GM23338 (cell line): ENCODE measurements at regions not wholly inside any gene's neighbourhood (a gene's known extent, or its start where the extent isn't known, plus 50 kb on each side); places are given as distances from the start of the nearest gene placed in this dataset.

Experiments
- ATAC-seq: fragments of 200-7000 bp; cut with Tn5 transposase; 3 replicates; pipeline ENCODE4 v1.9.1; 2020
- DNase-seq: peaks from one replicate; pipeline ENCODE4 v3.0.0-alpha.2; 2015; ENCODE audit warnings: low spot score
- H2AFZ ChIP-seq: fragments of 200-600 bp; sonication (generic); 2 replicates; pipeline ENCODE4 v1.8.0; 2016; ENCODE audit warnings: antibody characterized with exemption, mild to moderate bottlenecking, moderate library complexity
- H3F3A ChIP-seq: fragments of 200-600 bp; sonication (generic); replicated peaks from 2 replicates; pipeline ENCODE4 v1.8.0; 2017; ENCODE audit warnings: antibody characterized with exemption, mixed run types, low read depth
- H3K27ac ChIP-seq: fragments of 200-600 bp; sonication (generic); 2 replicates; pipeline ENCODE4 v1.6.1; 2016; ENCODE audit warnings: low read depth
- H3K27me3 ChIP-seq: fragments of 200-600 bp; sonication (generic); 2 replicates; pipeline ENCODE4 v1.8.0; 2016; ENCODE audit warnings: mild to moderate bottlenecking, mixed run types, moderate library complexity; ENCODE audit not compliant: insufficient read depth
- H3K36me3 ChIP-seq: fragments of 200-600 bp; sonication (generic); 2 replicates; pipeline ENCODE4 v1.8.0; 2016; ENCODE audit warnings: mild to moderate bottlenecking; ENCODE audit not compliant: insufficient read depth
- H3K4me1 ChIP-seq: fragments of 200-600 bp; sonication (generic); 2 replicates; pipeline ENCODE4 v1.8.0; 2016; ENCODE audit warnings: mild to moderate bottlenecking, moderate library complexity; ENCODE audit not compliant: insufficient read depth
- H3K4me2 ChIP-seq: fragments of 200-600 bp; sonication (generic); 2 replicates; pipeline ENCODE4 v1.7.1; 2017; ENCODE audit warnings: mixed run types
- H3K4me3 ChIP-seq: fragments of 200-600 bp; sonication (generic); 2 replicates; pipeline ENCODE4 v1.6.1; 2016; ENCODE audit warnings: mixed run types
- H3K79me2 ChIP-seq: fragments of 200-600 bp; sonication (generic); replicated peaks from 2 replicates; pipeline ENCODE4 v1.8.0; 2017; ENCODE audit warnings: mild to moderate bottlenecking; ENCODE audit not compliant: insufficient read depth
- H3K9me2 ChIP-seq: fragments of 200-600 bp; sonication (generic); 2 replicates; pipeline ENCODE4 v1.8.0; 2017; ENCODE audit not compliant: insufficient read depth
- H4K20me1 ChIP-seq: fragments of 200-600 bp; sonication (generic); replicated peaks from 2 replicates; pipeline ENCODE4 v1.8.0; 2017; ENCODE audit warnings: mild to moderate bottlenecking; ENCODE audit not compliant: insufficient read depth
- H3K27ac Mint-ChIP-seq: 2 replicates; pipeline ENCODE4 v1.8.0; 2020; ENCODE audit warnings: inconsistent platforms, mild to moderate bottlenecking, moderate library complexity, mixed read lengths
- H3K27me3 Mint-ChIP-seq: 3 replicates; pipeline ENCODE4 v1.8.0; 2022; ENCODE audit warnings: low read depth, mild to moderate bottlenecking, moderate library complexity, mixed read lengths, inconsistent platforms; ENCODE audit not compliant: insufficient read depth, poor library complexity
- H3K36me3 Mint-ChIP-seq: 3 replicates; pipeline ENCODE4 v1.8.0; 2021; ENCODE audit warnings: low read depth, mild to moderate bottlenecking, inconsistent platforms, moderate library complexity, mixed read lengths
- H3K4me1 Mint-ChIP-seq: 3 replicates; pipeline ENCODE4 v1.8.0; 2020; ENCODE audit warnings: mild to moderate bottlenecking, inconsistent platforms, mixed read lengths
- H3K4me3 Mint-ChIP-seq: 3 replicates; pipeline ENCODE4 v1.8.0; 2021; ENCODE audit warnings: moderate library complexity, mild to moderate bottlenecking, inconsistent platforms, mixed read lengths
- H3K9me3 Mint-ChIP-seq: 3 replicates; pipeline ENCODE4 v1.8.0; 2020; ENCODE audit warnings: moderate library complexity, mild to moderate bottlenecking, inconsistent platforms, mixed read lengths
- CREB1 ChIP-seq: fragments of 250-450 bp; sonication (Bioruptor Pico); IDR thresholded peaks from 2 replicates; pipeline ENCODE4 v1.5.0; 2020; ENCODE audit warnings: low read depth, mild to moderate bottlenecking, moderate library complexity
- EZH2 ChIP-seq: fragments of 200-600 bp; sonication (generic); IDR thresholded peaks from one replicate; pipeline ENCODE4 v1.8.0; 2017; ENCODE audit warnings: antibody characterized with exemption, mild to moderate bottlenecking, low read depth; ENCODE audit not compliant: unreplicated experiment
- EZH2phosphoT487 ChIP-seq: fragments of 200-600 bp; sonication (generic); IDR thresholded peaks from one replicate; pipeline ENCODE4 v1.8.1; 2018; ENCODE audit warnings: antibody characterized with exemption; ENCODE audit not compliant: unreplicated experiment
- JUNB ChIP-seq: IDR thresholded peaks from one replicate; pipeline ENCODE4 v1.6.1; 2016; ENCODE audit warnings: antibody characterized with exemption; ENCODE audit not compliant: unreplicated experiment
- NANOG ChIP-seq: IDR thresholded peaks from 2 replicates; pipeline ENCODE4 v1.6.1; 2016; ENCODE audit warnings: antibody characterized with exemption, borderline replicate concordance
- POLR2AphosphoS5 ChIP-seq: IDR thresholded peaks from 2 replicates; pipeline ENCODE4 v1.6.1; 2016; ENCODE audit warnings: antibody characterized with exemption, low read depth
- STAT1 ChIP-seq: IDR thresholded peaks from one replicate; pipeline ENCODE4 v1.6.1; 2016; ENCODE audit warnings: antibody characterized with exemption; ENCODE audit not compliant: unreplicated experiment
- ZNF114 ChIP-seq: fragments of 250-450 bp; sonication (Bioruptor Pico); IDR thresholded peaks from 2 replicates; pipeline ENCODE4 v1.5.0; 2020; ENCODE audit warnings: mild to moderate bottlenecking, moderate library complexity
- ZNF331 ChIP-seq: fragments of 250-450 bp; sonication (Bioruptor Pico); IDR thresholded peaks from 2 replicates; pipeline ENCODE4 v1.5.0; 2020; ENCODE audit warnings: low read depth, mild to moderate bottlenecking, moderate library complexity
- TF ChIP-seq, protein P1 (sequence below): IDR thresholded peaks from one replicate; pipeline ENCODE4 v1.6.1; 2018; ENCODE audit warnings: antibody characterized with exemption; ENCODE audit not compliant: unreplicated experiment
- TF ChIP-seq, protein P2 (sequence below): fragments of 250-450 bp; sonication (Bioruptor Pico); IDR thresholded peaks from 2 replicates; pipeline ENCODE4 v1.5.0; 2020; ENCODE audit warnings: mild to moderate bottlenecking, moderate library complexity
- TF ChIP-seq, protein P3 (sequence below), 2 experiments: fragments of 200-600 bp in 1 of 2; sonication (generic) in 1 of 2; conservative IDR thresholded peaks; 2 replicates each; pipeline versions ENCODE4 v1.5.1 to v1.6.1; 2016 to 2017; ENCODE audit warnings: antibody characterized with exemption in 2 of 2, low read depth in 2 of 2, mild to moderate bottlenecking in 2 of 2, moderate library complexity in 1 of 2
- TF ChIP-seq, protein P4 (sequence below): IDR thresholded peaks from 2 replicates; pipeline ENCODE4 v1.6.1; 2016; ENCODE audit warnings: antibody characterized with exemption

DNA sequence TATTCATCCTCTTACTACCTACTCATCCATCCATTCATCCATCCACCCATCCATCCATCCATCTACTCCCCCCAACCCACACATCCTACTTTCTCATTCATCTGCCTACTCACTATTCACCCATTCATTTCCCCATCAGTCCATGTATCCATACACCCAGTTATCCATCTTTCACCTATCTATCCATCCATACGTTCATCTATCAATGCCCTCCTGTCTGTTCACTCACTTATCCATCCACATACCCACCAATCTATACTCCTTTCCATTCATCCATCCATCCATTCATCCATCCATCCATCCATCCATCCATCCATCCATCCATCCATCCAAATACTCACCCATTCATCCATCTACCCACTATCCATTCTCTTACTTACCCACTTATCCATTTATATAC is 117.8 kb upstream of the LHX5 start:
- H3K4me3 Mint-ChIP-seq, result no peak overlapping the region
- H3K36me3 Mint-ChIP-seq, result no peaks in the 10 kb centered on the region
- Histone ChIP-seq H3K79me2 (0 out of 2 replicates have a peak, but pooled peaks cover 2% of the 10 kb centered on the region), H3K27me3 (peaks cover 21% of the 10 kb centered on the region), H3K36me3 (no peaks in the 10 kb centered on the region), H4K20me1 (no peaks in the 10 kb centered on the region), H3K9me2 (peaks cover 11% of the 10 kb centered on the region), H3K4me2 (no peak overlapping the region), H3K27ac (no peak overlapping the region), H3F3A (peaks cover 5% of the 10 kb centered on the region; the same call in 1 of the 2 replicates), H3K4me3 (no peak overlapping the region), H3K4me1 (peaks cover 31% of the 10 kb centered on the region), H2AFZ (no peak overlapping the region)
- H3K9me3 Mint-ChIP-seq, result no peaks in the 10 kb centered on the region; the same call in 1 of the 3 replicates
- ATAC-seq (no peak), DNase-seq (no peak)
- peaks cover 26% of the 10 kb centered on the region for H3K4me1 Mint-ChIP-seq
- peaks cover 20% of the 10 kb centered on the region for H3K27me3 Mint-ChIP-seq
- no peak for TF ChIP-seq JUNB
- TF ChIP-seq CREB1 (CRISPR knock-in tag), result no peak
- TF ChIP-seq, protein P1, sequence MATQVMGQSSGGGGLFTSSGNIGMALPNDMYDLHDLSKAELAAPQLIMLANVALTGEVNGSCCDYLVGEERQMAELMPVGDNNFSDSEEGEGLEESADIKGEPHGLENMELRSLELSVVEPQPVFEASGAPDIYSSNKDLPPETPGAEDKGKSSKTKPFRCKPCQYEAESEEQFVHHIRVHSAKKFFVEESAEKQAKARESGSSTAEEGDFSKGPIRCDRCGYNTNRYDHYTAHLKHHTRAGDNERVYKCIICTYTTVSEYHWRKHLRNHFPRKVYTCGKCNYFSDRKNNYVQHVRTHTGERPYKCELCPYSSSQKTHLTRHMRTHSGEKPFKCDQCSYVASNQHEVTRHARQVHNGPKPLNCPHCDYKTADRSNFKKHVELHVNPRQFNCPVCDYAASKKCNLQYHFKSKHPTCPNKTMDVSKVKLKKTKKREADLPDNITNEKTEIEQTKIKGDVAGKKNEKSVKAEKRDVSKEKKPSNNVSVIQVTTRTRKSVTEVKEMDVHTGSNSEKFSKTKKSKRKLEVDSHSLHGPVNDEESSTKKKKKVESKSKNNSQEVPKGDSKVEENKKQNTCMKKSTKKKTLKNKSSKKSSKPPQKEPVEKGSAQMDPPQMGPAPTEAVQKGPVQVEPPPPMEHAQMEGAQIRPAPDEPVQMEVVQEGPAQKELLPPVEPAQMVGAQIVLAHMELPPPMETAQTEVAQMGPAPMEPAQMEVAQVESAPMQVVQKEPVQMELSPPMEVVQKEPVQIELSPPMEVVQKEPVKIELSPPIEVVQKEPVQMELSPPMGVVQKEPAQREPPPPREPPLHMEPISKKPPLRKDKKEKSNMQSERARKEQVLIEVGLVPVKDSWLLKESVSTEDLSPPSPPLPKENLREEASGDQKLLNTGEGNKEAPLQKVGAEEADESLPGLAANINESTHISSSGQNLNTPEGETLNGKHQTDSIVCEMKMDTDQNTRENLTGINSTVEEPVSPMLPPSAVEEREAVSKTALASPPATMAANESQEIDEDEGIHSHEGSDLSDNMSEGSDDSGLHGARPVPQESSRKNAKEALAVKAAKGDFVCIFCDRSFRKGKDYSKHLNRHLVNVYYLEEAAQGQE, result no peak
- no peak for TF ChIP-seq EZH2
- TF ChIP-seq, protein P2, sequence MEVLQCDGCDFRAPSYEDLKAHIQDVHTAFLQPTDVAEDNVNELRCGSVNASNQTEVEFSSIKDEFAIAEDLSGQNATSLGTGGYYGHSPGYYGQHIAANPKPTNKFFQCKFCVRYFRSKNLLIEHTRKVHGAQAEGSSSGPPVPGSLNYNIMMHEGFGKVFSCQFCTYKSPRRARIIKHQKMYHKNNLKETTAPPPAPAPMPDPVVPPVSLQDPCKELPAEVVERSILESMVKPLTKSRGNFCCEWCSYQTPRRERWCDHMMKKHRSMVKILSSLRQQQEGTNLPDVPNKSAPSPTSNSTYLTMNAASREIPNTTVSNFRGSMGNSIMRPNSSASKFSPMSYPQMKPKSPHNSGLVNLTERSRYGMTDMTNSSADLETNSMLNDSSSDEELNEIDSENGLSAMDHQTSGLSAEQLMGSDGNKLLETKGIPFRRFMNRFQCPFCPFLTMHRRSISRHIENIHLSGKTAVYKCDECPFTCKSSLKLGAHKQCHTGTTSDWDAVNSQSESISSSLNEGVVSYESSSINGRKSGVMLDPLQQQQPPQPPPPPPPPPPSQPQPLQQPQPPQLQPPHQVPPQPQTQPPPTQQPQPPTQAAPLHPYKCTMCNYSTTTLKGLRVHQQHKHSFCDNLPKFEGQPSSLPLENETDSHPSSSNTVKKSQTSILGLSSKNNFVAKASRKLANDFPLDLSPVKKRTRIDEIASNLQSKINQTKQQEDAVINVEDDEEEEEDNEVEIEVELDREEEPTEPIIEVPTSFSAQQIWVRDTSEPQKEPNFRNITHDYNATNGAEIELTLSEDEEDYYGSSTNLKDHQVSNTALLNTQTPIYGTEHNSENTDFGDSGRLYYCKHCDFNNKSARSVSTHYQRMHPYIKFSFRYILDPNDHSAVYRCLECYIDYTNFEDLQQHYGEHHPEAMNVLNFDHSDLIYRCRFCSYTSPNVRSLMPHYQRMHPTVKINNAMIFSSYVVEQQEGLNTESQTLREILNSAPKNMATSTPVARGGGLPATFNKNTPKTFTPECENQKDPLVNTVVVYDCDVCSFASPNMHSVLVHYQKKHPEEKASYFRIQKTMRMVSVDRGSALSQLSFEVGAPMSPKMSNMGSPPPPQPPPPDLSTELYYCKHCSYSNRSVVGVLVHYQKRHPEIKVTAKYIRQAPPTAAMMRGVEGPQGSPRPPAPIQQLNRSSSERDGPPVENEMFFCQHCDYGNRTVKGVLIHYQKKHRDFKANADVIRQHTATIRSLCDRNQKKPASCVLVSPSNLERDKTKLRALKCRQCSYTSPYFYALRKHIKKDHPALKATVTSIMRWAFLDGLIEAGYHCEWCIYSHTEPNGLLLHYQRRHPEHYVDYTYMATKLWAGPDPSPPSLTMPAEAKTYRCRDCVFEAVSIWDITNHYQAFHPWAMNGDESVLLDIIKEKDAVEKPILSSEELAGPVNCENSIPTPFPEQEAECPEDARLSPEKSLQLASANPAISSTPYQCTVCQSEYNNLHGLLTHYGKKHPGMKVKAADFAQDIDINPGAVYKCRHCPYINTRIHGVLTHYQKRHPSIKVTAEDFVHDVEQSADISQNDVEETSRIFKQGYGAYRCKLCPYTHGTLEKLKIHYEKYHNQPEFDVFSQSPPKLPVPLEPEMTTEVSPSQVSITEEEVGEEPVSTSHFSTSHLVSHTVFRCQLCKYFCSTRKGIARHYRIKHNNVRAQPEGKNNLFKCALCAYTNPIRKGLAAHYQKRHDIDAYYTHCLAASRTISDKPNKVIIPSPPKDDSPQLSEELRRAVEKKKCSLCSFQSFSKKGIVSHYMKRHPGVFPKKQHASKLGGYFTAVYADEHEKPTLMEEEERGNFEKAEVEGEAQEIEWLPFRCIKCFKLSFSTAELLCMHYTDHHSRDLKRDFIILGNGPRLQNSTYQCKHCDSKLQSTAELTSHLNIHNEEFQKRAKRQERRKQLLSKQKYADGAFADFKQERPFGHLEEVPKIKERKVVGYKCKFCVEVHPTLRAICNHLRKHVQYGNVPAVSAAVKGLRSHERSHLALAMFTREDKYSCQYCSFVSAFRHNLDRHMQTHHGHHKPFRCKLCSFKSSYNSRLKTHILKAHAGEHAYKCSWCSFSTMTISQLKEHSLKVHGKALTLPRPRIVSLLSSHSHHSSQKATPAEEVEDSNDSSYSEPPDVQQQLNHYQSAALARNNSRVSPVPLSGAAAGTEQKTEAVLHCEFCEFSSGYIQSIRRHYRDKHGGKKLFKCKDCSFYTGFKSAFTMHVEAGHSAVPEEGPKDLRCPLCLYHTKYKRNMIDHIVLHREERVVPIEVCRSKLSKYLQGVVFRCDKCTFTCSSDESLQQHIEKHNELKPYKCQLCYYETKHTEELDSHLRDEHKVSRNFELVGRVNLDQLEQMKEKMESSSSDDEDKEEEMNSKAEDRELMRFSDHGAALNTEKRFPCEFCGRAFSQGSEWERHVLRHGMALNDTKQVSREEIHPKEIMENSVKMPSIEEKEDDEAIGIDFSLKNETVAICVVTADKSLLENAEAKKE, result no peak
- no peak for TF ChIP-seq EZH2phosphoT487
- TF ChIP-seq, protein P3, sequence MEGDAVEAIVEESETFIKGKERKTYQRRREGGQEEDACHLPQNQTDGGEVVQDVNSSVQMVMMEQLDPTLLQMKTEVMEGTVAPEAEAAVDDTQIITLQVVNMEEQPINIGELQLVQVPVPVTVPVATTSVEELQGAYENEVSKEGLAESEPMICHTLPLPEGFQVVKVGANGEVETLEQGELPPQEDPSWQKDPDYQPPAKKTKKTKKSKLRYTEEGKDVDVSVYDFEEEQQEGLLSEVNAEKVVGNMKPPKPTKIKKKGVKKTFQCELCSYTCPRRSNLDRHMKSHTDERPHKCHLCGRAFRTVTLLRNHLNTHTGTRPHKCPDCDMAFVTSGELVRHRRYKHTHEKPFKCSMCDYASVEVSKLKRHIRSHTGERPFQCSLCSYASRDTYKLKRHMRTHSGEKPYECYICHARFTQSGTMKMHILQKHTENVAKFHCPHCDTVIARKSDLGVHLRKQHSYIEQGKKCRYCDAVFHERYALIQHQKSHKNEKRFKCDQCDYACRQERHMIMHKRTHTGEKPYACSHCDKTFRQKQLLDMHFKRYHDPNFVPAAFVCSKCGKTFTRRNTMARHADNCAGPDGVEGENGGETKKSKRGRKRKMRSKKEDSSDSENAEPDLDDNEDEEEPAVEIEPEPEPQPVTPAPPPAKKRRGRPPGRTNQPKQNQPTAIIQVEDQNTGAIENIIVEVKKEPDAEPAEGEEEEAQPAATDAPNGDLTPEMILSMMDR (conservative IDR thresholded peaks at IDR 0.05; ENCODE audit: low read depth in 2 of 2), result no peak
- no peak for TF ChIP-seq ZNF331 (CRISPR knock-in tag)
- TF ChIP-seq STAT1, result no peak
- TF ChIP-seq ZNF114 (CRISPR knock-in tag), result no peak
- TF ChIP-seq NANOG, result no peak
- TF ChIP-seq POLR2AphosphoS5, result no peak
- TF ChIP-seq, protein P4, sequence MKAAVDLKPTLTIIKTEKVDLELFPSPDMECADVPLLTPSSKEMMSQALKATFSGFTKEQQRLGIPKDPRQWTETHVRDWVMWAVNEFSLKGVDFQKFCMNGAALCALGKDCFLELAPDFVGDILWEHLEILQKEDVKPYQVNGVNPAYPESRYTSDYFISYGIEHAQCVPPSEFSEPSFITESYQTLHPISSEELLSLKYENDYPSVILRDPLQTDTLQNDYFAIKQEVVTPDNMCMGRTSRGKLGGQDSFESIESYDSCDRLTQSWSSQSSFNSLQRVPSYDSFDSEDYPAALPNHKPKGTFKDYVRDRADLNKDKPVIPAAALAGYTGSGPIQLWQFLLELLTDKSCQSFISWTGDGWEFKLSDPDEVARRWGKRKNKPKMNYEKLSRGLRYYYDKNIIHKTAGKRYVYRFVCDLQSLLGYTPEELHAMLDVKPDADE, result no peak
- no peak overlapping the region for H3K27ac Mint-ChIP-seq
